Suprapubic skin (tissue), 3 donors: ENCODE measurements at regions not wholly inside any gene's neighbourhood (a gene's known extent, or its start where the extent isn't known, plus 50 kb on each side); places are given as distances from the start of the nearest gene placed in this dataset.
"Not testable (repeated sequence)": the region's sequence is repeated elsewhere in the genome, so short reads cannot be mapped to it uniquely, and the experiment has no call there.

Source experiments
- EP300 ChIP-seq: sonication (generic); formaldehyde crosslinking; IDR thresholded peaks from one replicate; pipeline ENCODE4 v1.6.1; 2017; ENCODE audit warnings: antibody characterized with exemption
- POLR2A ChIP-seq, 2 donors: fragments of 450-650 bp; IDR thresholded peaks; one replicate each; pipeline ENCODE4 v1.6.1; 2017; ENCODE audit warnings: antibody characterized with exemption in 2 of 2, mild to moderate bottlenecking in 2 of 2, moderate library complexity in 2 of 2
- TF ChIP-seq, protein P1 (sequence below), 2 donors: fragments of 200-600 bp in 1 of 2; fragments of 450-650 bp in 1 of 2; sonication (generic) in 1 of 2; IDR thresholded peaks; one replicate each; pipeline ENCODE4 v1.5.1; 2016 to 2019; ENCODE audit warnings: antibody characterized with exemption in 2 of 2, mild to moderate bottlenecking in 1 of 2, moderate library complexity in 1 of 2

GRCh38 chr16:18136288-18136687 lies 200.2 kb downstream of the NPIPA8 start:
- TF ChIP-seq, protein P1, sequence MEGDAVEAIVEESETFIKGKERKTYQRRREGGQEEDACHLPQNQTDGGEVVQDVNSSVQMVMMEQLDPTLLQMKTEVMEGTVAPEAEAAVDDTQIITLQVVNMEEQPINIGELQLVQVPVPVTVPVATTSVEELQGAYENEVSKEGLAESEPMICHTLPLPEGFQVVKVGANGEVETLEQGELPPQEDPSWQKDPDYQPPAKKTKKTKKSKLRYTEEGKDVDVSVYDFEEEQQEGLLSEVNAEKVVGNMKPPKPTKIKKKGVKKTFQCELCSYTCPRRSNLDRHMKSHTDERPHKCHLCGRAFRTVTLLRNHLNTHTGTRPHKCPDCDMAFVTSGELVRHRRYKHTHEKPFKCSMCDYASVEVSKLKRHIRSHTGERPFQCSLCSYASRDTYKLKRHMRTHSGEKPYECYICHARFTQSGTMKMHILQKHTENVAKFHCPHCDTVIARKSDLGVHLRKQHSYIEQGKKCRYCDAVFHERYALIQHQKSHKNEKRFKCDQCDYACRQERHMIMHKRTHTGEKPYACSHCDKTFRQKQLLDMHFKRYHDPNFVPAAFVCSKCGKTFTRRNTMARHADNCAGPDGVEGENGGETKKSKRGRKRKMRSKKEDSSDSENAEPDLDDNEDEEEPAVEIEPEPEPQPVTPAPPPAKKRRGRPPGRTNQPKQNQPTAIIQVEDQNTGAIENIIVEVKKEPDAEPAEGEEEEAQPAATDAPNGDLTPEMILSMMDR (IDR thresholded peaks at IDR 0.05), result not testable (repeated sequence)
- TF ChIP-seq POLR2A (IDR thresholded peaks at IDR 0.05); EP300: not testable (repeated sequence)
